Suprapubic skin (tissue), 3 donors: ENCODE measurements at regions not wholly inside any gene's neighbourhood (a gene's known extent, or its start where the extent isn't known, plus 50 kb on each side); places are given as distances from the start of the nearest gene placed in this dataset.

Experiments
- CTCF ChIP-seq, 2 donors: fragments of 200-600 bp in 1 of 2; fragments of 450-650 bp in 1 of 2; sonication (generic) in 1 of 2; IDR thresholded peaks; one replicate each; pipeline ENCODE4 v1.5.1; 2016 to 2019; ENCODE audit warnings: antibody characterized with exemption in 2 of 2, mild to moderate bottlenecking in 1 of 2, moderate library complexity in 1 of 2
- POLR2AphosphoS5 ChIP-seq, 3 donors: sonication (generic); formaldehyde crosslinking; IDR thresholded peaks; one replicate each; pipeline ENCODE4 v1.6.1; 2017; ENCODE audit warnings: antibody characterized with exemption in 3 of 3

- TF ChIP-seq POLR2AphosphoS5 (IDR thresholded peaks at IDR 0.05) = no peak
- TF ChIP-seq CTCF (IDR thresholded peaks at IDR 0.05) = no peak
Observed at GRCh38 chr20:21921251-21921650, 215.8 kb downstream of the PAX1 start.
